GM23248 (cell line): ENCODE measurements at regions not wholly inside any gene's neighbourhood (a gene's known extent, or its start where the extent isn't known, plus 50 kb on each side); places are given as distances from the start of the nearest gene placed in this dataset.
"Not testable (repeated sequence)": the region's sequence is repeated elsewhere in the genome, so short reads cannot be mapped to it uniquely, and the experiment has no call there.

Source experiments
- EZH2 ChIP-seq: fragments of 200-600 bp; sonication (generic); IDR thresholded peaks from 2 replicates; pipeline ENCODE4 v1.6.1; 2018; ENCODE audit warnings: antibody characterized with exemption, mild to moderate bottlenecking; ENCODE audit not compliant: insufficient read depth, poor library complexity, severe bottlenecking
- EZH2phosphoT487 ChIP-seq: fragments of 200-600 bp; sonication (generic); IDR thresholded peaks from 2 replicates; pipeline ENCODE4 v1.6.1; 2018; ENCODE audit warnings: antibody characterized with exemption, moderate library complexity, mild to moderate bottlenecking, low read depth; ENCODE audit not compliant: insufficient read depth

DNA sequence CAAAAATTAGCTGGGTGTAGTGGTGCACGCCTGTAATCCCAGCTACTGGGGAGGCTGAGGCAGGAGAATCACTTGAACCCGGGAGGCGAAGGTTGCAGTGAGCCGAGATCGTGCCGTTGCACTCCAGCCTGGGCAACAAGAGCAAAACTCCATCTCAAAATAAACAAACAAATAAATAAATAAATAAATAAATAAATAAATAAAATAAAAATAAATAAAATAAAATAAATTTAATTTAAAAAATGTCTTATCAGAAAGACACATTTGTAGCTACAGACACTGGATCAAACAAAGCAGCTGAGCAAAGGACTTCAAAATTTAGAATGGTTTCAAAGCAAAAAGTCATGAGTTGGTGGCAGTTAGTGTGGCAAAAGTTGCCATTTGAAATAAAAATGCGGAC is 158.2 kb upstream of the EPB41L3 start:
- TF ChIP-seq EZH2phosphoT487, EZH2: not testable (repeated sequence)
